ENCODE measurements at regions not wholly inside any gene's neighbourhood (a gene's known extent, or its start where the extent isn't known, plus 50 kb on each side); places are given as distances from the start of the nearest gene placed in this dataset.

DNA sequence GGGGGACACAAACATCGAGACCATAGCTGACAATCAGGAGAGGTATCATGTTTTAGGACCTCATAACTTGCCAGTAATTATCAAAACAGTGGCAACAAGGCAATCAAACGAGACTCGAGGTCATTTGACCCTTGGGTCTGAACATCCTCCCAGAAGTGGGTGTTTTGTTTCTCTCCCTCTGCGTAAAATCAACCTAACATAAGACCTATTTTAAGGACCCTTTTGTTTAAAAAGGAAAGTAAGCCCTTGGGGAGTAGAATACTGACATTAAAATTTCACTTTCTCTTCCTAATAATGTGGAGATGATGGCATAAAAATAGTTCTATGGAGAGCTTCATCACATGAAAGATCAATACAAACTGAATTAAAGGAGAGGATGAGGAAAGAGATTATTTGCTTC lies 106.2 kb upstream of the PUDP start:
- TF ChIP-seq, protein P1, sequence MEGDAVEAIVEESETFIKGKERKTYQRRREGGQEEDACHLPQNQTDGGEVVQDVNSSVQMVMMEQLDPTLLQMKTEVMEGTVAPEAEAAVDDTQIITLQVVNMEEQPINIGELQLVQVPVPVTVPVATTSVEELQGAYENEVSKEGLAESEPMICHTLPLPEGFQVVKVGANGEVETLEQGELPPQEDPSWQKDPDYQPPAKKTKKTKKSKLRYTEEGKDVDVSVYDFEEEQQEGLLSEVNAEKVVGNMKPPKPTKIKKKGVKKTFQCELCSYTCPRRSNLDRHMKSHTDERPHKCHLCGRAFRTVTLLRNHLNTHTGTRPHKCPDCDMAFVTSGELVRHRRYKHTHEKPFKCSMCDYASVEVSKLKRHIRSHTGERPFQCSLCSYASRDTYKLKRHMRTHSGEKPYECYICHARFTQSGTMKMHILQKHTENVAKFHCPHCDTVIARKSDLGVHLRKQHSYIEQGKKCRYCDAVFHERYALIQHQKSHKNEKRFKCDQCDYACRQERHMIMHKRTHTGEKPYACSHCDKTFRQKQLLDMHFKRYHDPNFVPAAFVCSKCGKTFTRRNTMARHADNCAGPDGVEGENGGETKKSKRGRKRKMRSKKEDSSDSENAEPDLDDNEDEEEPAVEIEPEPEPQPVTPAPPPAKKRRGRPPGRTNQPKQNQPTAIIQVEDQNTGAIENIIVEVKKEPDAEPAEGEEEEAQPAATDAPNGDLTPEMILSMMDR (IDR thresholded peaks at IDR 0.05), result no peak
- TF ChIP-seq POLR2A (IDR thresholded peaks at IDR 0.05), result no peak
